ENCODE measurements at regions not wholly inside any gene's neighbourhood (a gene's known extent, or its start where the extent isn't known, plus 50 kb on each side); places are given as distances from the start of the nearest gene placed in this dataset.

DNA sequence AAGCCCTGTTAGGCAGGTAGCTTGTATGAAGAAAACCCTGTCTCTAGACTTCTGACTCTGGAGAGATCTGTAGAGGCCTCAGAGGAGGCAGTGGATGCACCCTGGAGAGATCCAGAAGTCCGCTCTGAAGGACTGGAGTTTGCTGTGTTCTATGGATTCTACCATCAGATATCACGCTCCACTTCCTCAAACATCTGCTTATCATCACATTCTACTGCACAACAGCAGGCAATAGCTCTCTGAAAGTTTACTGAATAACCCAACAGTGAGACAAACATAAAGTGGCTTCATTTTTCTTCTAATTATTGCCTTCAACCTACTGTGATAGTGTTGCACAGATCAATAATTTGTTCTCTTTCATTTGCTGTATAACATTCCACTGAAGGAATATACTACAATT is 59.0 kb upstream of the OR9Q1 start:
- Histone ChIP-seq H3K27ac (ENCODE audit: insufficient read length, low read depth, low read length) (no peak overlapping the region), H3K14ac (ENCODE audit: insufficient read depth, low read length) (no peak overlapping the region), H2BK12ac (ENCODE audit: insufficient read length, low read depth, low read length) (no peak overlapping the region), H3T11ph (ENCODE audit: low read length) (no peak overlapping the region), H3K18ac (ENCODE audit: insufficient read length, low read depth, low read length) (no peak overlapping the region), H3K9me3 (ENCODE audit: control insufficient read depth, low read depth, low read length) (no peaks in the 10 kb centered on the region), H3K56ac (ENCODE audit: insufficient read length, low read depth, low read length) (no peak overlapping the region), H4K91ac (ENCODE audit: insufficient read length, low read depth, low read length) (no peak overlapping the region), H2AK5ac (ENCODE audit: insufficient read length, low read length) (no peak overlapping the region), H3K4ac (ENCODE audit: low read depth, low read length) (no peak overlapping the region), H2BK120ac (ENCODE audit: low read depth, low read length, poor library complexity, severe bottlenecking) (no peak overlapping the region), H3K4me1 (ENCODE audit: insufficient read depth, low read length) (no peaks in the 10 kb centered on the region), H2BK15ac (ENCODE audit: low read depth, low read length) (no peak overlapping the region), H2BK20ac (ENCODE audit: low read depth, low read length, poor library complexity, severe bottlenecking) (no peak overlapping the region), H3K79me2 (ENCODE audit: insufficient read depth, low read length) (no peaks in the 10 kb centered on the region), H3K23ac (ENCODE audit: insufficient read length, low read depth, low read length) (no peak overlapping the region), H2BK5ac (ENCODE audit: insufficient read length, low read length) (no peak overlapping the region), H3K27me3 (ENCODE audit: insufficient read depth, low read length) (no peaks in the 10 kb centered on the region), H4K8ac (replicated peaks; ENCODE audit: insufficient read length, low read depth, low read length) (no peak overlapping the region), H3K79me1 (ENCODE audit: insufficient read depth, low read depth, low read length, poor library complexity, severe bottlenecking) (no peaks in the 10 kb centered on the region), H3K23me2 (ENCODE audit: insufficient read length, low read depth, low read length, poor library complexity, severe bottlenecking) (no peaks in the 10 kb centered on the region), H3K9ac (ENCODE audit: extremely low read depth, insufficient read length, low read length) (no peak overlapping the region), H4K20me1 (ENCODE audit: control insufficient read depth, insufficient read depth, insufficient read length) (no peaks in the 10 kb centered on the region), H3K4me2 (ENCODE audit: insufficient read depth, insufficient read length, low read length) (no peak overlapping the region), H4K5ac (ENCODE audit: insufficient read length, low read depth, low read length) (no peak overlapping the region), H2AFZ (ENCODE audit: low read length) (no peak overlapping the region)
- DNase-seq = no peak
- Mint-ChIP-seq H3K27ac (no peak overlapping the region), H3K4me1 (no peaks in the 10 kb centered on the region), H3K4me3 (no peak overlapping the region), H3K27me3 (ENCODE audit: low read depth) (no peaks in the 10 kb centered on the region), H3K36me3 (ENCODE audit: insufficient read depth in 1 of 3, low read depth in 3 of 3) (no peaks in the 10 kb centered on the region), H3K9me3 (no peaks in the 10 kb centered on the region; a peak in 1 of 5 replicates)
- TF ChIP-seq, protein P1, sequence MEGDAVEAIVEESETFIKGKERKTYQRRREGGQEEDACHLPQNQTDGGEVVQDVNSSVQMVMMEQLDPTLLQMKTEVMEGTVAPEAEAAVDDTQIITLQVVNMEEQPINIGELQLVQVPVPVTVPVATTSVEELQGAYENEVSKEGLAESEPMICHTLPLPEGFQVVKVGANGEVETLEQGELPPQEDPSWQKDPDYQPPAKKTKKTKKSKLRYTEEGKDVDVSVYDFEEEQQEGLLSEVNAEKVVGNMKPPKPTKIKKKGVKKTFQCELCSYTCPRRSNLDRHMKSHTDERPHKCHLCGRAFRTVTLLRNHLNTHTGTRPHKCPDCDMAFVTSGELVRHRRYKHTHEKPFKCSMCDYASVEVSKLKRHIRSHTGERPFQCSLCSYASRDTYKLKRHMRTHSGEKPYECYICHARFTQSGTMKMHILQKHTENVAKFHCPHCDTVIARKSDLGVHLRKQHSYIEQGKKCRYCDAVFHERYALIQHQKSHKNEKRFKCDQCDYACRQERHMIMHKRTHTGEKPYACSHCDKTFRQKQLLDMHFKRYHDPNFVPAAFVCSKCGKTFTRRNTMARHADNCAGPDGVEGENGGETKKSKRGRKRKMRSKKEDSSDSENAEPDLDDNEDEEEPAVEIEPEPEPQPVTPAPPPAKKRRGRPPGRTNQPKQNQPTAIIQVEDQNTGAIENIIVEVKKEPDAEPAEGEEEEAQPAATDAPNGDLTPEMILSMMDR (conservative IDR thresholded peaks at IDR 0.05) = no peak
- WGBS (ENCODE audit: extremely low coverage, insufficient read length, low lambda C conversion rate) = no CpG with 5 or more reads among the region's 2 CpGs

Measured in H9 (cell line).